Heart right ventricle (tissue), 16 donors: ENCODE measurements at regions not wholly inside any gene's neighbourhood (a gene's known extent, or its start where the extent isn't known, plus 50 kb on each side); places are given as distances from the start of the nearest gene placed in this dataset.

ENCODE experiments used
- ATAC-seq, 8 donors: fragments of 200-7000 bp; cut with Tn5 transposase; one replicate each; pipeline ENCODE4 v1.9.1; 2020; ENCODE audit warnings: mild to moderate bottlenecking in 8 of 8, moderate library complexity in 8 of 8, moderate number of reproducible peaks in 1 of 8
- DNase-seq, 2 donors: peaks; one replicate each; pipeline ENCODE4 v3.0.0-alpha.2; 2020
- H3K27ac ChIP-seq, 10 donors: fragments of 200-600 bp; sonication (generic) in 2 of 10; one replicate each; pipeline versions ENCODE4 v1.5.0 to v1.8.0; 2020 to 2022; ENCODE audit warnings: mild to moderate bottlenecking in 3 of 10
- H3K27me3 ChIP-seq, 7 donors: fragments of 200-600 bp; one replicate each; pipeline ENCODE4 v1.8.0; 2021 to 2022; ENCODE audit warnings: mild to moderate bottlenecking in 2 of 7
- H3K36me3 ChIP-seq, 9 donors: fragments of 200-600 bp; sonication (generic) in 1 of 9; one replicate each; pipeline versions ENCODE4 v1.5.0 to v1.8.0; 2020 to 2022; ENCODE audit warnings: mild to moderate bottlenecking in 2 of 9
- H3K4me1 ChIP-seq, 9 donors: fragments of 200-600 bp; sonication (generic) in 1 of 9; one replicate each; pipeline versions ENCODE4 v1.5.0 to v1.8.0; 2020 to 2022; ENCODE audit warnings: mild to moderate bottlenecking in 4 of 9
- H3K4me3 ChIP-seq, 10 donors: fragments of 200-600 bp; sonication (generic) in 2 of 10; one replicate each; pipeline versions ENCODE4 v1.5.0 to v1.8.0; 2020 to 2022; ENCODE audit warnings: mild to moderate bottlenecking in 7 of 10, moderate library complexity in 2 of 10
- H3K9me3 ChIP-seq, 11 donors: fragments of 200-600 bp in 10 of 11; sonication (generic) in 2 of 11; one replicate each; pipeline versions ENCODE4 v1.5.0 to v1.8.0; 2013 to 2022; ENCODE audit warnings: mild to moderate bottlenecking in 2 of 11, control low read depth in 1 of 11, moderate library complexity in 1 of 11
- WGBS, 2 donors: extraction: QIAGEN DNeasy Blood & Tissue Kit; methylation state at CpG; one replicate each; pipeline ENCODE4 v1.1.7; 2013; ENCODE audit warnings: inconsistent platforms in 1 of 2; 5-methylcytosine and 5-hydroxymethylcytosine counted together
- intact Hi-C, 10 donors: fragments of 100-400 bp; cut with DNase I; formaldehyde crosslinking; loops; one replicate each; pipeline versions ENCODE4 v1.11.1 to v1.14.2; 2022
- TF ChIP-seq, protein P1 (sequence below), 9 donors: fragments of 200-600 bp; sonication (generic) in 2 of 9; IDR thresholded peaks; one replicate each; pipeline versions ENCODE4 v1.5.0 to v1.8.0; 2021 to 2022; ENCODE audit warnings: antibody characterized with exemption in 9 of 9, mild to moderate bottlenecking in 5 of 9, moderate library complexity in 1 of 9
- donor health status: Arrhythmogenic right ventricular cardiomyopathy.
- donor health status: ischemic (EF 13 %, LVEDD 7.1; RV severe dilation, severe dysfunction).
- donor health status: healthy with polysubstance abuse.
- donor health status: DM: no; HTN: yes; CAD: no.
- donor health status: DM: no; HTN: no; CAD: no.
- donor health status: ischemic (EF 25% LVEDD 6.9; RV normal size, moderate dysfunction).
- donor health status: ischemic (EF 25% LVEDD 5.7; RV mildly dilated, moderate dysfunction).
- donor health status: healthy.
- donor health status: DM: yes; HTN: yes; CAD: no.
- donor health status: Ischemic cardiomyopathy.
- donor health status: ischemic (EF 35%, LVEDD 5.7; RV mildly dilated, moderate dysfunction).
- donor health status: nonischemic (EF 11% LVEDD 7.7; RV severe dilation, severe dysfunction).
- donor health status: DM: yes; HTN: yes; CAD: no.
- donor health status: PGD.
- donor health status: ischemic (EF 29% LVEDD 5.4; RV normal size, mild dysfunction).
- donor health status: nonischemic (EF 23%, LVEDD 6.1; RV moderate dilation, normal function).

DNA sequence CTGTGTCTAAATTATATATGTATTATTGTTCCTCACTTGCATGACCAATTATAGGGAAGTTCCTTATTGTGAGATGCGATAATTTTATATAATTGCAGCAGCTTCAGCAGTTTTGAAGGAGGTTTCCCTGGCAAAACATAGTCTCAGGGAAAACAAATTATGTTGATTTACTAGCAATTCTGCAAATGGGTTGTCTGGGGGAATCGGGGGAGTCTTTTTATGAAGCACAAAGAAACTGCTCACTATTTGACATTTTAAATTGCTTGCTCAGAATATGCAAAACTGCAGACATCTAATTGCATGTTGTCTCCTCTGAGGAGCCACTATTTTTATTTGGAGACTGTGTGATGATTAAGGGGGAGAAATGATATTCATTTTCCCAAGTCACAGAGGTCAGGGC, 361.6 kb downstream of the YTHDC2 start:
- Histone ChIP-seq H3K27ac (no peak overlapping the region), H3K9me3 (peaks cover 0 to 6% (median 0%) of the 10 kb centered on the region in 11 donors), H3K36me3 (no peaks in the 10 kb centered on the region), H3K4me3 (no peak overlapping the region), H3K4me1 (no peaks in the 10 kb centered on the region), H3K27me3 (no peaks in the 10 kb centered on the region)
- TF ChIP-seq, protein P1, sequence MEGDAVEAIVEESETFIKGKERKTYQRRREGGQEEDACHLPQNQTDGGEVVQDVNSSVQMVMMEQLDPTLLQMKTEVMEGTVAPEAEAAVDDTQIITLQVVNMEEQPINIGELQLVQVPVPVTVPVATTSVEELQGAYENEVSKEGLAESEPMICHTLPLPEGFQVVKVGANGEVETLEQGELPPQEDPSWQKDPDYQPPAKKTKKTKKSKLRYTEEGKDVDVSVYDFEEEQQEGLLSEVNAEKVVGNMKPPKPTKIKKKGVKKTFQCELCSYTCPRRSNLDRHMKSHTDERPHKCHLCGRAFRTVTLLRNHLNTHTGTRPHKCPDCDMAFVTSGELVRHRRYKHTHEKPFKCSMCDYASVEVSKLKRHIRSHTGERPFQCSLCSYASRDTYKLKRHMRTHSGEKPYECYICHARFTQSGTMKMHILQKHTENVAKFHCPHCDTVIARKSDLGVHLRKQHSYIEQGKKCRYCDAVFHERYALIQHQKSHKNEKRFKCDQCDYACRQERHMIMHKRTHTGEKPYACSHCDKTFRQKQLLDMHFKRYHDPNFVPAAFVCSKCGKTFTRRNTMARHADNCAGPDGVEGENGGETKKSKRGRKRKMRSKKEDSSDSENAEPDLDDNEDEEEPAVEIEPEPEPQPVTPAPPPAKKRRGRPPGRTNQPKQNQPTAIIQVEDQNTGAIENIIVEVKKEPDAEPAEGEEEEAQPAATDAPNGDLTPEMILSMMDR (IDR thresholded peaks at IDR 0.05) = no peak
- intact Hi-C loops = no loop called here
- ATAC-seq = no peak
- 69 to 92% methylated on average over 2 of the region's 2 CpGs for WGBS, 2 donors
- no peak for DNase-seq

DNA sequence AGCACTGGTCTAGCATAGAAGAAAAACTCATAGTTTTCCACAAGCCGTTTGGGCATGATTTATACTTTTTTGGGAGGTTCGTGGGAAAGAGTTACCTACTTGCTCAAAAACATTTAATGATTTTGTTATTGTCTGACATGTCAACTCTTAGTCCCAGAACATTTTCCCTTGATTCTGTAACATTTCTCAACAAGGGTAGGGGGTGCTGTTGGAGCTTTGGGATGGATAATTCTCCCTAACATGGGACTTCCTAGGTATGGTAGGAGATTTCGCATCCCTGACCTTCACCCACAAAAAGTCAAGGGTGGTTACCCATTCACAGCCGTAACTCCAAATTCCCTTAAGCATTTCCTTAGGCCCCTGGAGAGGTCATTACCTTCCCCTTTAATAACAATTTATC, 378.0 kb downstream of the YTHDC2 start:
- TF ChIP-seq, protein P1 (IDR thresholded peaks at IDR 0.05) = no peak
- no peaks in the 10 kb centered on the region for H3K4me1 ChIP-seq
- no peak overlapping the region for H3K4me3 ChIP-seq
- DNase-seq = no peak
- H3K9me3 ChIP-seq = no peaks in the 10 kb centered on the region
- intact Hi-C loops = no loop called here
- no peak for ATAC-seq
- 83 to 92% methylated on average over 4 of the region's 4 CpGs for WGBS, 2 donors
- H3K27ac ChIP-seq = no peak overlapping the region
- peaks cover 0 to 4% (median 0%) of the 10 kb centered on the region in 7 donors for H3K27me3 ChIP-seq
- H3K36me3 ChIP-seq = no peaks in the 10 kb centered on the region

DNA sequence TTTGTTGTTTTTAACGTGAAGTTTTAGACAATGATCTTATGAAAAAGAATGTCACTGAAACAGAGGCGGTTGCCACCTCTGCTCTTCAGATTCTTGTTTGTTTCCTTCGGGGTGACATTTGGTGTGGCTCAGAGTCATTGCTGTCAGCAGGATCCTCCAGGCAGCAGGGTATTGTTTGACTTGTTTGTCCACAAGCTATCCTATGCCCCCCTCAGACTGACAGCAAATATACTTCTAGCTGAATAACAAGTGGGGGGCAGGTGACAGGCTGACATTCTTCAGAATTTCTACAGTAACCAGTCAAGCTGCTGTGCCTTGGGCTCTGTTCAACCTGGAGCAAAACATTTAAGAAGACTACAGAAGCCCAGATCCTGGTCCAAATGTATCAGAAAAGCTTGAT, 383.3 kb downstream of the YTHDC2 start:
- Histone ChIP-seq H3K4me1 (no peaks in the 10 kb centered on the region), H3K4me3 (no peak overlapping the region), H3K27ac (no peak overlapping the region), H3K27me3 (peaks cover 0 to 23% (median 0%) of the 10 kb centered on the region in 7 donors), H3K36me3 (no peaks in the 10 kb centered on the region), H3K9me3 (no peaks in the 10 kb centered on the region)
- TF ChIP-seq, protein P1 (IDR thresholded peaks at IDR 0.05) = no peak
- 55 to 63% methylated on average over 3 of the region's 3 CpGs for WGBS, 2 donors
- ATAC-seq (no peak), DNase-seq (no peak)
- intact Hi-C loops = no loop called here

DNA sequence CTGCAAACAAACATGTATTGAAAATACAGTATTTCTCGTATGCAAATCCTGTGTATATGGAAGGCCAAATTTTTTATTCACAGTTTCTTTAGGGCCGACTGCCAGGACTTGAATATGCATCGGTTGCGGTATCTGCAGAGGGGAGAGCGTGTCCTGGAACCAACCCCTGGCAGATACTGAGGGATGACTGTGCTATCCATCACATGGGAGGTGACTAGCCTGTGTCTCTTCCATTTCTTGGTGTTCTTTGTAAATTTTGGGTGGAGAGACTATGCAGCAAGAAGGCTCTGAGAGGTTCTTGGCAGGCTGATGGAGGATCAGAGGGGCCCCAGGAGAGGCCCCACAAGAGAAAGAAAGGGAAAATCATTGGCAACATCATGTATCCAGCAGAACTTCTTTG, 384.3 kb downstream of the YTHDC2 start:
- peaks cover 0 to 23% (median 0%) of the 10 kb centered on the region in 7 donors for H3K27me3 ChIP-seq
- H3K9me3 ChIP-seq = no peaks in the 10 kb centered on the region
- TF ChIP-seq, protein P1 (IDR thresholded peaks at IDR 0.05) = no peak
- no peak overlapping the region for H3K27ac ChIP-seq
- no peak overlapping the region for H3K4me3 ChIP-seq
- 76 to 84% methylated on average over 5 of the region's 5 CpGs for WGBS, 2 donors
- no peak for ATAC-seq
- H3K4me1 ChIP-seq = no peaks in the 10 kb centered on the region
- DNase-seq = no peak
- intact Hi-C loops = no loop called here
- H3K36me3 ChIP-seq = no peaks in the 10 kb centered on the region

DNA sequence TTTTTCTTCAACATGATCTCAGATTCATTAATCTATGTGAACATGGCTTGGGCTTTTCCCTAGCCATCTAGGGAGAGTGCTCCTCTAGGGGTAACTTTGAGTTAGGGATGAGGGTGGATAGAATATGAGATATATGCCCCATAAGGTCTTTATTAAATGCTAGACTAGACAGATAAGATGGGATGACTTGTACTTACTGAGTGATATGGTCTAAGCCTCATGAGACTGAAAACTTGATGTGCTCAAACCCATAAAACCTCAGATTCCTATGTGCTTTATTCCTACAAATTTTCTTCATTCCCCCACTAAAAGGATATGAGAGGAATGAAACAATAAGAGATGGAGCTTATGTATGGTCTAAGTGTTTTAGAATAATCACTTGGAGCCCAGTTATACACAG, 386.6 kb downstream of the YTHDC2 start:
- H3K4me1 ChIP-seq = no peaks in the 10 kb centered on the region
- no peak overlapping the region for H3K27ac ChIP-seq
- DNase-seq (no peak), ATAC-seq (no peak)
- TF ChIP-seq, protein P1 (IDR thresholded peaks at IDR 0.05) = no peak
- H3K4me3 ChIP-seq = no peak overlapping the region
- H3K27me3 ChIP-seq = peaks cover 0 to 23% (median 0%) of the 10 kb centered on the region in 7 donors
- no peaks in the 10 kb centered on the region for H3K9me3 ChIP-seq
- no peaks in the 10 kb centered on the region for H3K36me3 ChIP-seq
- intact Hi-C loops = no loop called here
